Neutrophil (primary cell): ENCODE measurements at regions not wholly inside any gene's neighbourhood (a gene's known extent, or its start where the extent isn't known, plus 50 kb on each side); places are given as distances from the start of the nearest gene placed in this dataset.

Source experiments
- H3K27ac ChIP-seq: fragments of 200-600 bp; sonication (generic); 2 replicates; pipeline ENCODE4 v1.5.1; 2016; ENCODE audit warnings: mild to moderate bottlenecking, moderate library complexity
- H3K27me3 ChIP-seq: fragments of 200-600 bp; sonication (generic); 2 replicates; pipeline ENCODE4 v1.6.0; 2016; ENCODE audit warnings: mild to moderate bottlenecking
- H3K36me3 ChIP-seq: fragments of 200-600 bp; sonication (generic); 2 replicates; pipeline ENCODE4 v1.5.1; 2017
- H3K4me1 ChIP-seq, 2 experiments: fragments of 200-600 bp in 1 of 2; sonication (generic) in 1 of 2; 1 replicate in 1 of 2; 2 replicates in 1 of 2; pipeline versions ENCODE4 v1.5.1 to v1.6.1; 2013 to 2016; ENCODE audit warnings: low read depth in 1 of 2, low read length in 1 of 2, mild to moderate bottlenecking in 1 of 2, moderate library complexity in 1 of 2; ENCODE audit not compliant: control insufficient read depth in 1 of 2, insufficient read depth in 1 of 2
- H3K4me3 ChIP-seq, 2 experiments: fragments of 200-600 bp in 1 of 2; sonication (generic) in 1 of 2; 1 replicate in 1 of 2; 2 replicates in 1 of 2; pipeline ENCODE4 v1.5.1; 2013 to 2016; ENCODE audit warnings: low read depth in 1 of 2, low read length in 1 of 2, mild to moderate bottlenecking in 1 of 2, moderate library complexity in 1 of 2
- H3K9me3 ChIP-seq: fragments of 200-600 bp; sonication (generic); 2 replicates; pipeline ENCODE4 v1.5.1; 2016
- TF ChIP-seq, protein P1 (sequence below): fragments of 200-600 bp; sonication (generic); IDR thresholded peaks from 2 replicates; pipeline ENCODE4 v1.5.1; 2016; ENCODE audit warnings: antibody characterized with exemption

DNA sequence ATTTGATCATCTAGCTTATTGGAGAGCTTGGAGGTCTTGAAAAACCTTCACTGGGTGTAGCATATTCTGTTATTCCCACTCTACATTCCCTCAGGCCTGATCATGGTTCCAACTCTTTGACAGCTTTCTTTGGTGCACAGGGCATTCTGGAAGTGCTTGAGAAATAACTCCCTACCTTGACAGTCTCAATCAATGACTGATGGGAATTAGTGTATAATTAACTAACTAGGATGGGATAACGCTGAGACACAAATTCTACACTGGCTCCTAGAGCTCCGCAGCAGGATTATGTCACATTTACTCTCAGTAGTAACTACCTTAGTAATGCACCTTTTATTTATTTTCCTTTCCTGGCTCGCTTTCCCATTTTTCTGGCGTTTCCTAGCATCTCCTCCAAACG is 236.4 kb downstream of the MAP2K6 start:
- Histone ChIP-seq H3K27me3 (no peaks in the 10 kb centered on the region), H3K4me3 (no peak overlapping the region), H3K36me3 (no peaks in the 10 kb centered on the region), H3K27ac (no peak overlapping the region), H3K4me1 (no peaks in the 10 kb centered on the region), H3K9me3 (no peaks in the 10 kb centered on the region)
- TF ChIP-seq, protein P1, sequence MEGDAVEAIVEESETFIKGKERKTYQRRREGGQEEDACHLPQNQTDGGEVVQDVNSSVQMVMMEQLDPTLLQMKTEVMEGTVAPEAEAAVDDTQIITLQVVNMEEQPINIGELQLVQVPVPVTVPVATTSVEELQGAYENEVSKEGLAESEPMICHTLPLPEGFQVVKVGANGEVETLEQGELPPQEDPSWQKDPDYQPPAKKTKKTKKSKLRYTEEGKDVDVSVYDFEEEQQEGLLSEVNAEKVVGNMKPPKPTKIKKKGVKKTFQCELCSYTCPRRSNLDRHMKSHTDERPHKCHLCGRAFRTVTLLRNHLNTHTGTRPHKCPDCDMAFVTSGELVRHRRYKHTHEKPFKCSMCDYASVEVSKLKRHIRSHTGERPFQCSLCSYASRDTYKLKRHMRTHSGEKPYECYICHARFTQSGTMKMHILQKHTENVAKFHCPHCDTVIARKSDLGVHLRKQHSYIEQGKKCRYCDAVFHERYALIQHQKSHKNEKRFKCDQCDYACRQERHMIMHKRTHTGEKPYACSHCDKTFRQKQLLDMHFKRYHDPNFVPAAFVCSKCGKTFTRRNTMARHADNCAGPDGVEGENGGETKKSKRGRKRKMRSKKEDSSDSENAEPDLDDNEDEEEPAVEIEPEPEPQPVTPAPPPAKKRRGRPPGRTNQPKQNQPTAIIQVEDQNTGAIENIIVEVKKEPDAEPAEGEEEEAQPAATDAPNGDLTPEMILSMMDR = no peak

DNA sequence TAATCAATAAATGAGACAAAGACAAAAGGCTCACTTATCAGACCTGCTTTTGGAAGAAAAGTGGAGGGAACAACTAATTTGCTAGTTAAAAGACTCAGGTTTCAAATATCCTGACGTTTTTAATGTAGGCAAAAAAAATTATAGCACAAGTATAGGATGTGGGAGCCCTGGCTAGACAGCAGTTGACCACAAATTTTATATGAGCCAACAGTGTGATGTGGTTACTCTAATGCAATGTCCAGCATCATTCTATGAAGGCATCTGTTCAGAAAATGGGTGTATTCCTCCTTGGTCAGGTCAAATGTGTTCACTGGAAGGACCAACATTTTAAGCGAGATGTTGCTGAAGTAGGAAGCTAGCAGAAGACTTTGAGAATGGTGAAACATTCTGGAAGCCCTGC is 237.4 kb downstream of the MAP2K6 start:
- Histone ChIP-seq H3K4me3 (no peak overlapping the region), H3K27ac (no peak overlapping the region), H3K27me3 (no peaks in the 10 kb centered on the region), H3K36me3 (no peaks in the 10 kb centered on the region), H3K4me1 (no peaks in the 10 kb centered on the region), H3K9me3 (no peaks in the 10 kb centered on the region)
- TF ChIP-seq, protein P1 = no peak

GRCh38 chr17:69654981-69655855 is 240.7 kb downstream of the MAP2K6 start:
- Histone ChIP-seq H3K27ac (no peak overlapping the region), H3K27me3 (no peaks in the 10 kb centered on the region), H3K9me3 (no peaks in the 10 kb centered on the region), H3K4me1 (no peaks in the 10 kb centered on the region), H3K36me3 (no peaks in the 10 kb centered on the region), H3K4me3 (no peak overlapping the region)
- TF ChIP-seq, protein P1 = no peak

DNA sequence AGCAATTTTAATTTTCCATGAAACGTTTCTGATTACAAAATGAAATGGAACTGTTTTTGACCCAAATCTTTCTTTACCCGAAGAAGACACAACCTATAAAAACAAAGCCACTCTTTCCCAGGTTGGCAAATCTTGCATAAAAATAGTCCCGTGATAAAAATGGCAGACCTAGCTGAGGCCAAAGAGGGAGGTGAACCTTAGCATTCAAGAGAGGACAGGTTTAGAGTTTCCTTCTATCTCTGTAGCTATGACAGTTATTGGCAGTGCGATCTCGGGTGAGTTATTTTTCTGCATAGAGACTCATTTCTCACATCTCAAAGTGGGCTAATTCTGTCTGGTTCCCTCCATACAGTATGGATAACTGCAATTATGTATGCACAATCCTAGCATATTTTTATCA is 241.4 kb downstream of the MAP2K6 start:
- Histone ChIP-seq H3K27me3 (no peaks in the 10 kb centered on the region), H3K9me3 (no peaks in the 10 kb centered on the region), H3K27ac (no peak overlapping the region), H3K36me3 (no peaks in the 10 kb centered on the region), H3K4me3 (no peak overlapping the region), H3K4me1 (no peaks in the 10 kb centered on the region)
- TF ChIP-seq, protein P1 = no peak

DNA sequence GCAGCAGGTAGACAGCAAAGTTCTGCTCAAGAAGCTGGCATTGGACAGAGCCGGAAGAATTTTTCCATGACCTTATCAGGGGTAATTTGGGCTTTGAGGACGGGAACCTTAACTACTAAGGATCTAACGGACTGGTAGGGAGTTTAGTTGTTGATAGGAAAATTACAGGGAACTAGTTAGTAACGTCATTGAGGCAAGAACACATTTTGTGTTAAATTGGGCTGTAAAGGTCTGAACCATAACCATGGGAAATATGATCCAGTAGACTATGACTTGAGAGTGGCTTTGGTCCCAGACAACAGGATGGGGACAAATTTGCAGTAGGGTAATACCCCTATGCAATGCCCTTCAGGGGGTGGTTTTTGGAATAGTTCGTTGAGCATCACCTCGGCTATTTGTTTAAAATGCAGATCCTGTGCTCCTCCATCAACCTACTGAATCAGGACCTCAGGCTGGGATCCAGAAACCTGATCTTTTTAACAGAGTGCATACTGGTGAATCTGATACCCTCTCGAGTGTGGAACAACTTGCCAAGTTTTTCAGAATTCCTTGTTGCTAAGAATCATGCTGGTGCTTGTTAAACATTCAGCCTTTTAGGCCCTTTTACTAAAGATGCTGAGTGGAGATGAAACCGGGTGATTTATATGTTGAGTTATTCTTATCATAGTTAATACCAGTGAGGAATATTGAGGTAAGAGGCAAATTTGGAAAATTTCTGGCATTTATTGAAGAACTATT is 255.1 kb downstream of the MAP2K6 start:
- no peak overlapping the region for H3K27ac ChIP-seq
- no peaks in the 10 kb centered on the region for H3K36me3 ChIP-seq
- H3K4me3 ChIP-seq = no peak overlapping the region
- H3K4me1 ChIP-seq = no peaks in the 10 kb centered on the region
- TF ChIP-seq, protein P1 = no peak
- H3K27me3 ChIP-seq = no peaks in the 10 kb centered on the region
- no peaks in the 10 kb centered on the region for H3K9me3 ChIP-seq
